GM23338 (cell line): ENCODE measurements at regions not wholly inside any gene's neighbourhood (a gene's known extent, or its start where the extent isn't known, plus 50 kb on each side); places are given as distances from the start of the nearest gene placed in this dataset.

Source experiments
- ATAC-seq: fragments of 200-7000 bp; cut with Tn5 transposase; 3 replicates; pipeline ENCODE4 v1.9.1; 2020
- DNase-seq: peaks from one replicate; pipeline ENCODE4 v3.0.0-alpha.2; 2015; ENCODE audit warnings: low spot score
- H2AFZ ChIP-seq: fragments of 200-600 bp; sonication (generic); 2 replicates; pipeline ENCODE4 v1.8.0; 2016; ENCODE audit warnings: antibody characterized with exemption, mild to moderate bottlenecking, moderate library complexity
- H3F3A ChIP-seq: fragments of 200-600 bp; sonication (generic); replicated peaks from 2 replicates; pipeline ENCODE4 v1.8.0; 2017; ENCODE audit warnings: antibody characterized with exemption, mixed run types, low read depth
- H3K27ac ChIP-seq: fragments of 200-600 bp; sonication (generic); 2 replicates; pipeline ENCODE4 v1.6.1; 2016; ENCODE audit warnings: low read depth
- H3K27me3 ChIP-seq: fragments of 200-600 bp; sonication (generic); 2 replicates; pipeline ENCODE4 v1.8.0; 2016; ENCODE audit warnings: mild to moderate bottlenecking, mixed run types, moderate library complexity; ENCODE audit not compliant: insufficient read depth
- H3K36me3 ChIP-seq: fragments of 200-600 bp; sonication (generic); 2 replicates; pipeline ENCODE4 v1.8.0; 2016; ENCODE audit warnings: mild to moderate bottlenecking; ENCODE audit not compliant: insufficient read depth
- H3K4me1 ChIP-seq: fragments of 200-600 bp; sonication (generic); 2 replicates; pipeline ENCODE4 v1.8.0; 2016; ENCODE audit warnings: mild to moderate bottlenecking, moderate library complexity; ENCODE audit not compliant: insufficient read depth
- H3K4me2 ChIP-seq: fragments of 200-600 bp; sonication (generic); 2 replicates; pipeline ENCODE4 v1.7.1; 2017; ENCODE audit warnings: mixed run types
- H3K4me3 ChIP-seq: fragments of 200-600 bp; sonication (generic); 2 replicates; pipeline ENCODE4 v1.6.1; 2016; ENCODE audit warnings: mixed run types
- H3K79me2 ChIP-seq: fragments of 200-600 bp; sonication (generic); replicated peaks from 2 replicates; pipeline ENCODE4 v1.8.0; 2017; ENCODE audit warnings: mild to moderate bottlenecking; ENCODE audit not compliant: insufficient read depth
- H3K9me2 ChIP-seq: fragments of 200-600 bp; sonication (generic); 2 replicates; pipeline ENCODE4 v1.8.0; 2017; ENCODE audit not compliant: insufficient read depth
- H4K20me1 ChIP-seq: fragments of 200-600 bp; sonication (generic); replicated peaks from 2 replicates; pipeline ENCODE4 v1.8.0; 2017; ENCODE audit warnings: mild to moderate bottlenecking; ENCODE audit not compliant: insufficient read depth
- H3K27ac Mint-ChIP-seq: 2 replicates; pipeline ENCODE4 v1.8.0; 2020; ENCODE audit warnings: inconsistent platforms, mild to moderate bottlenecking, moderate library complexity, mixed read lengths
- H3K27me3 Mint-ChIP-seq: 3 replicates; pipeline ENCODE4 v1.8.0; 2022; ENCODE audit warnings: low read depth, mild to moderate bottlenecking, moderate library complexity, mixed read lengths, inconsistent platforms; ENCODE audit not compliant: insufficient read depth, poor library complexity
- H3K36me3 Mint-ChIP-seq: 3 replicates; pipeline ENCODE4 v1.8.0; 2021; ENCODE audit warnings: low read depth, mild to moderate bottlenecking, inconsistent platforms, moderate library complexity, mixed read lengths
- H3K4me1 Mint-ChIP-seq: 3 replicates; pipeline ENCODE4 v1.8.0; 2020; ENCODE audit warnings: mild to moderate bottlenecking, inconsistent platforms, mixed read lengths
- H3K4me3 Mint-ChIP-seq: 3 replicates; pipeline ENCODE4 v1.8.0; 2021; ENCODE audit warnings: moderate library complexity, mild to moderate bottlenecking, inconsistent platforms, mixed read lengths
- H3K9me3 Mint-ChIP-seq: 3 replicates; pipeline ENCODE4 v1.8.0; 2020; ENCODE audit warnings: moderate library complexity, mild to moderate bottlenecking, inconsistent platforms, mixed read lengths
- CREB1 ChIP-seq: fragments of 250-450 bp; sonication (Bioruptor Pico); IDR thresholded peaks from 2 replicates; pipeline ENCODE4 v1.5.0; 2020; ENCODE audit warnings: low read depth, mild to moderate bottlenecking, moderate library complexity
- EZH2 ChIP-seq: fragments of 200-600 bp; sonication (generic); IDR thresholded peaks from one replicate; pipeline ENCODE4 v1.8.0; 2017; ENCODE audit warnings: antibody characterized with exemption, mild to moderate bottlenecking, low read depth; ENCODE audit not compliant: unreplicated experiment
- EZH2phosphoT487 ChIP-seq: fragments of 200-600 bp; sonication (generic); IDR thresholded peaks from one replicate; pipeline ENCODE4 v1.8.1; 2018; ENCODE audit warnings: antibody characterized with exemption; ENCODE audit not compliant: unreplicated experiment
- JUNB ChIP-seq: IDR thresholded peaks from one replicate; pipeline ENCODE4 v1.6.1; 2016; ENCODE audit warnings: antibody characterized with exemption; ENCODE audit not compliant: unreplicated experiment
- NANOG ChIP-seq: IDR thresholded peaks from 2 replicates; pipeline ENCODE4 v1.6.1; 2016; ENCODE audit warnings: antibody characterized with exemption, borderline replicate concordance
- POLR2AphosphoS5 ChIP-seq: IDR thresholded peaks from 2 replicates; pipeline ENCODE4 v1.6.1; 2016; ENCODE audit warnings: antibody characterized with exemption, low read depth
- STAT1 ChIP-seq: IDR thresholded peaks from one replicate; pipeline ENCODE4 v1.6.1; 2016; ENCODE audit warnings: antibody characterized with exemption; ENCODE audit not compliant: unreplicated experiment
- ZNF114 ChIP-seq: fragments of 250-450 bp; sonication (Bioruptor Pico); IDR thresholded peaks from 2 replicates; pipeline ENCODE4 v1.5.0; 2020; ENCODE audit warnings: mild to moderate bottlenecking, moderate library complexity
- ZNF331 ChIP-seq: fragments of 250-450 bp; sonication (Bioruptor Pico); IDR thresholded peaks from 2 replicates; pipeline ENCODE4 v1.5.0; 2020; ENCODE audit warnings: low read depth, mild to moderate bottlenecking, moderate library complexity
- TF ChIP-seq, protein P1 (sequence below), 2 experiments: fragments of 200-600 bp in 1 of 2; sonication (generic) in 1 of 2; conservative IDR thresholded peaks; 2 replicates each; pipeline versions ENCODE4 v1.5.1 to v1.6.1; 2016 to 2017; ENCODE audit warnings: antibody characterized with exemption in 2 of 2, low read depth in 2 of 2, mild to moderate bottlenecking in 2 of 2, moderate library complexity in 1 of 2
- TF ChIP-seq, protein P2 (sequence below): IDR thresholded peaks from 2 replicates; pipeline ENCODE4 v1.6.1; 2016; ENCODE audit warnings: antibody characterized with exemption
- TF ChIP-seq, protein P3 (sequence below): IDR thresholded peaks from one replicate; pipeline ENCODE4 v1.6.1; 2018; ENCODE audit warnings: antibody characterized with exemption; ENCODE audit not compliant: unreplicated experiment
- TF ChIP-seq, protein P4 (sequence below): fragments of 250-450 bp; sonication (Bioruptor Pico); IDR thresholded peaks from 2 replicates; pipeline ENCODE4 v1.5.0; 2020; ENCODE audit warnings: mild to moderate bottlenecking, moderate library complexity

DNA sequence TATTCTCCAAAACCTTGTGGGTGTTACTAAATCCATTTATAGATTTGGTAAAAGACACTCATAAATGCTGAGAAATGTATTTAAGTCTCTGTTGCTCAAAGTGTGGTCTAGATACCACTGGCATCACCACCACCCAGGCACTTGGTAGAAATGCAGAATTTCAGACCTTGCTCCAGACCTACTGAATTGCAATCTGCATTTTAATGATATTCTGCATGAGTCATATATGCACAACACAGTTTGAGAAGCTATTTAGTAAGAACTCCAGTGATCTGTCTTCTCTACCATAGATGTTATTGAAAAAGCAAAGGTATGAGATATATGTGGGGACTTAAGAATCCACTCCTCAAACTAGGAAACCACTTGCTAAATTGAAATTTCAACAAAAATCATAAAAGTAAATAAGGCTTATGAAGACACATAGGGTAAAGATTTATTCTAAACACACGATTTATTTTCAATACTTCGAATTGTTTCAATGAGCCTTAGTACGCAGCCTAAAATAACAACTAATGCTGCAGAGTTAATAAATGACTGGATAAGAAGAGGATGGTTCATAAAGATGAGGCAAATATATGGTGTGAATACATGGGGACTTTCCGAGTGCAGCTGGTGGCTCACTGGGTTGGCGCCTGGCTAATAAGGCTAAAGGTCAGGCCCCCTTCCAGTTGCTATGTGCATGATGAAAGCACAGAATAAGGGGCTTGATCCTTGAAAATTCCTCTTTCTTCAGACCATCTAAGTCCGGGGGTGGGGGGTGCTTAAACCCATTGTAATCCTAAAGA lies 813.3 kb downstream of the NR2F2 start:
- no peak for DNase-seq
- ATAC-seq: no peak
- Histone ChIP-seq H2AFZ (no peak overlapping the region), H3K79me2 (no peaks in the 10 kb centered on the region), H3K27me3 (no peaks in the 10 kb centered on the region), H3K4me3 (no peak overlapping the region), H3F3A (no peaks in the 10 kb centered on the region), H3K36me3 (no peaks in the 10 kb centered on the region), H3K4me2 (no peak overlapping the region), H3K27ac (no peak overlapping the region), H3K9me2 (no peaks in the 10 kb centered on the region; the same call in 1 of the 2 replicates), H4K20me1 (no peaks in the 10 kb centered on the region), H3K4me1 (no peaks in the 10 kb centered on the region)
- Mint-ChIP-seq H3K27me3 (no peaks in the 10 kb centered on the region), H3K27ac (no peak overlapping the region), H3K36me3 (no peaks in the 10 kb centered on the region), H3K4me3 (no peak overlapping the region), H3K4me1 (peaks cover 3% of the 10 kb centered on the region; the same call in 1 of the 3 replicates), H3K9me3 (no peaks in the 10 kb centered on the region)
- TF ChIP-seq, protein P1, sequence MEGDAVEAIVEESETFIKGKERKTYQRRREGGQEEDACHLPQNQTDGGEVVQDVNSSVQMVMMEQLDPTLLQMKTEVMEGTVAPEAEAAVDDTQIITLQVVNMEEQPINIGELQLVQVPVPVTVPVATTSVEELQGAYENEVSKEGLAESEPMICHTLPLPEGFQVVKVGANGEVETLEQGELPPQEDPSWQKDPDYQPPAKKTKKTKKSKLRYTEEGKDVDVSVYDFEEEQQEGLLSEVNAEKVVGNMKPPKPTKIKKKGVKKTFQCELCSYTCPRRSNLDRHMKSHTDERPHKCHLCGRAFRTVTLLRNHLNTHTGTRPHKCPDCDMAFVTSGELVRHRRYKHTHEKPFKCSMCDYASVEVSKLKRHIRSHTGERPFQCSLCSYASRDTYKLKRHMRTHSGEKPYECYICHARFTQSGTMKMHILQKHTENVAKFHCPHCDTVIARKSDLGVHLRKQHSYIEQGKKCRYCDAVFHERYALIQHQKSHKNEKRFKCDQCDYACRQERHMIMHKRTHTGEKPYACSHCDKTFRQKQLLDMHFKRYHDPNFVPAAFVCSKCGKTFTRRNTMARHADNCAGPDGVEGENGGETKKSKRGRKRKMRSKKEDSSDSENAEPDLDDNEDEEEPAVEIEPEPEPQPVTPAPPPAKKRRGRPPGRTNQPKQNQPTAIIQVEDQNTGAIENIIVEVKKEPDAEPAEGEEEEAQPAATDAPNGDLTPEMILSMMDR (conservative IDR thresholded peaks at IDR 0.05; ENCODE audit: low read depth in 2 of 2): no peak
- TF ChIP-seq, protein P2, sequence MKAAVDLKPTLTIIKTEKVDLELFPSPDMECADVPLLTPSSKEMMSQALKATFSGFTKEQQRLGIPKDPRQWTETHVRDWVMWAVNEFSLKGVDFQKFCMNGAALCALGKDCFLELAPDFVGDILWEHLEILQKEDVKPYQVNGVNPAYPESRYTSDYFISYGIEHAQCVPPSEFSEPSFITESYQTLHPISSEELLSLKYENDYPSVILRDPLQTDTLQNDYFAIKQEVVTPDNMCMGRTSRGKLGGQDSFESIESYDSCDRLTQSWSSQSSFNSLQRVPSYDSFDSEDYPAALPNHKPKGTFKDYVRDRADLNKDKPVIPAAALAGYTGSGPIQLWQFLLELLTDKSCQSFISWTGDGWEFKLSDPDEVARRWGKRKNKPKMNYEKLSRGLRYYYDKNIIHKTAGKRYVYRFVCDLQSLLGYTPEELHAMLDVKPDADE: no peak
- TF ChIP-seq, protein P3, sequence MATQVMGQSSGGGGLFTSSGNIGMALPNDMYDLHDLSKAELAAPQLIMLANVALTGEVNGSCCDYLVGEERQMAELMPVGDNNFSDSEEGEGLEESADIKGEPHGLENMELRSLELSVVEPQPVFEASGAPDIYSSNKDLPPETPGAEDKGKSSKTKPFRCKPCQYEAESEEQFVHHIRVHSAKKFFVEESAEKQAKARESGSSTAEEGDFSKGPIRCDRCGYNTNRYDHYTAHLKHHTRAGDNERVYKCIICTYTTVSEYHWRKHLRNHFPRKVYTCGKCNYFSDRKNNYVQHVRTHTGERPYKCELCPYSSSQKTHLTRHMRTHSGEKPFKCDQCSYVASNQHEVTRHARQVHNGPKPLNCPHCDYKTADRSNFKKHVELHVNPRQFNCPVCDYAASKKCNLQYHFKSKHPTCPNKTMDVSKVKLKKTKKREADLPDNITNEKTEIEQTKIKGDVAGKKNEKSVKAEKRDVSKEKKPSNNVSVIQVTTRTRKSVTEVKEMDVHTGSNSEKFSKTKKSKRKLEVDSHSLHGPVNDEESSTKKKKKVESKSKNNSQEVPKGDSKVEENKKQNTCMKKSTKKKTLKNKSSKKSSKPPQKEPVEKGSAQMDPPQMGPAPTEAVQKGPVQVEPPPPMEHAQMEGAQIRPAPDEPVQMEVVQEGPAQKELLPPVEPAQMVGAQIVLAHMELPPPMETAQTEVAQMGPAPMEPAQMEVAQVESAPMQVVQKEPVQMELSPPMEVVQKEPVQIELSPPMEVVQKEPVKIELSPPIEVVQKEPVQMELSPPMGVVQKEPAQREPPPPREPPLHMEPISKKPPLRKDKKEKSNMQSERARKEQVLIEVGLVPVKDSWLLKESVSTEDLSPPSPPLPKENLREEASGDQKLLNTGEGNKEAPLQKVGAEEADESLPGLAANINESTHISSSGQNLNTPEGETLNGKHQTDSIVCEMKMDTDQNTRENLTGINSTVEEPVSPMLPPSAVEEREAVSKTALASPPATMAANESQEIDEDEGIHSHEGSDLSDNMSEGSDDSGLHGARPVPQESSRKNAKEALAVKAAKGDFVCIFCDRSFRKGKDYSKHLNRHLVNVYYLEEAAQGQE: no peak
- TF ChIP-seq EZH2 (no peak), ZNF331 (CRISPR knock-in tag) (no peak), ZNF114 (CRISPR knock-in tag) (no peak), NANOG (no peak), POLR2AphosphoS5 (no peak), EZH2phosphoT487 (no peak), CREB1 (no peak), JUNB (no peak), STAT1 (no peak)
- TF ChIP-seq, protein P4, sequence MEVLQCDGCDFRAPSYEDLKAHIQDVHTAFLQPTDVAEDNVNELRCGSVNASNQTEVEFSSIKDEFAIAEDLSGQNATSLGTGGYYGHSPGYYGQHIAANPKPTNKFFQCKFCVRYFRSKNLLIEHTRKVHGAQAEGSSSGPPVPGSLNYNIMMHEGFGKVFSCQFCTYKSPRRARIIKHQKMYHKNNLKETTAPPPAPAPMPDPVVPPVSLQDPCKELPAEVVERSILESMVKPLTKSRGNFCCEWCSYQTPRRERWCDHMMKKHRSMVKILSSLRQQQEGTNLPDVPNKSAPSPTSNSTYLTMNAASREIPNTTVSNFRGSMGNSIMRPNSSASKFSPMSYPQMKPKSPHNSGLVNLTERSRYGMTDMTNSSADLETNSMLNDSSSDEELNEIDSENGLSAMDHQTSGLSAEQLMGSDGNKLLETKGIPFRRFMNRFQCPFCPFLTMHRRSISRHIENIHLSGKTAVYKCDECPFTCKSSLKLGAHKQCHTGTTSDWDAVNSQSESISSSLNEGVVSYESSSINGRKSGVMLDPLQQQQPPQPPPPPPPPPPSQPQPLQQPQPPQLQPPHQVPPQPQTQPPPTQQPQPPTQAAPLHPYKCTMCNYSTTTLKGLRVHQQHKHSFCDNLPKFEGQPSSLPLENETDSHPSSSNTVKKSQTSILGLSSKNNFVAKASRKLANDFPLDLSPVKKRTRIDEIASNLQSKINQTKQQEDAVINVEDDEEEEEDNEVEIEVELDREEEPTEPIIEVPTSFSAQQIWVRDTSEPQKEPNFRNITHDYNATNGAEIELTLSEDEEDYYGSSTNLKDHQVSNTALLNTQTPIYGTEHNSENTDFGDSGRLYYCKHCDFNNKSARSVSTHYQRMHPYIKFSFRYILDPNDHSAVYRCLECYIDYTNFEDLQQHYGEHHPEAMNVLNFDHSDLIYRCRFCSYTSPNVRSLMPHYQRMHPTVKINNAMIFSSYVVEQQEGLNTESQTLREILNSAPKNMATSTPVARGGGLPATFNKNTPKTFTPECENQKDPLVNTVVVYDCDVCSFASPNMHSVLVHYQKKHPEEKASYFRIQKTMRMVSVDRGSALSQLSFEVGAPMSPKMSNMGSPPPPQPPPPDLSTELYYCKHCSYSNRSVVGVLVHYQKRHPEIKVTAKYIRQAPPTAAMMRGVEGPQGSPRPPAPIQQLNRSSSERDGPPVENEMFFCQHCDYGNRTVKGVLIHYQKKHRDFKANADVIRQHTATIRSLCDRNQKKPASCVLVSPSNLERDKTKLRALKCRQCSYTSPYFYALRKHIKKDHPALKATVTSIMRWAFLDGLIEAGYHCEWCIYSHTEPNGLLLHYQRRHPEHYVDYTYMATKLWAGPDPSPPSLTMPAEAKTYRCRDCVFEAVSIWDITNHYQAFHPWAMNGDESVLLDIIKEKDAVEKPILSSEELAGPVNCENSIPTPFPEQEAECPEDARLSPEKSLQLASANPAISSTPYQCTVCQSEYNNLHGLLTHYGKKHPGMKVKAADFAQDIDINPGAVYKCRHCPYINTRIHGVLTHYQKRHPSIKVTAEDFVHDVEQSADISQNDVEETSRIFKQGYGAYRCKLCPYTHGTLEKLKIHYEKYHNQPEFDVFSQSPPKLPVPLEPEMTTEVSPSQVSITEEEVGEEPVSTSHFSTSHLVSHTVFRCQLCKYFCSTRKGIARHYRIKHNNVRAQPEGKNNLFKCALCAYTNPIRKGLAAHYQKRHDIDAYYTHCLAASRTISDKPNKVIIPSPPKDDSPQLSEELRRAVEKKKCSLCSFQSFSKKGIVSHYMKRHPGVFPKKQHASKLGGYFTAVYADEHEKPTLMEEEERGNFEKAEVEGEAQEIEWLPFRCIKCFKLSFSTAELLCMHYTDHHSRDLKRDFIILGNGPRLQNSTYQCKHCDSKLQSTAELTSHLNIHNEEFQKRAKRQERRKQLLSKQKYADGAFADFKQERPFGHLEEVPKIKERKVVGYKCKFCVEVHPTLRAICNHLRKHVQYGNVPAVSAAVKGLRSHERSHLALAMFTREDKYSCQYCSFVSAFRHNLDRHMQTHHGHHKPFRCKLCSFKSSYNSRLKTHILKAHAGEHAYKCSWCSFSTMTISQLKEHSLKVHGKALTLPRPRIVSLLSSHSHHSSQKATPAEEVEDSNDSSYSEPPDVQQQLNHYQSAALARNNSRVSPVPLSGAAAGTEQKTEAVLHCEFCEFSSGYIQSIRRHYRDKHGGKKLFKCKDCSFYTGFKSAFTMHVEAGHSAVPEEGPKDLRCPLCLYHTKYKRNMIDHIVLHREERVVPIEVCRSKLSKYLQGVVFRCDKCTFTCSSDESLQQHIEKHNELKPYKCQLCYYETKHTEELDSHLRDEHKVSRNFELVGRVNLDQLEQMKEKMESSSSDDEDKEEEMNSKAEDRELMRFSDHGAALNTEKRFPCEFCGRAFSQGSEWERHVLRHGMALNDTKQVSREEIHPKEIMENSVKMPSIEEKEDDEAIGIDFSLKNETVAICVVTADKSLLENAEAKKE (CRISPR knock-in tag): no peak
